Fibroblast of skin of abdomen (primary cell): ENCODE measurements at regions not wholly inside any gene's neighbourhood (a gene's known extent, or its start where the extent isn't known, plus 50 kb on each side); places are given as distances from the start of the nearest gene placed in this dataset.
"Not testable (repeated sequence)": the region's sequence is repeated elsewhere in the genome, so short reads cannot be mapped to it uniquely, and the experiment has no call there.

Experiments used
- DNase-seq: peaks from one replicate; pipeline ENCODE4 v3.0.0-alpha.2; 2013

DNA sequence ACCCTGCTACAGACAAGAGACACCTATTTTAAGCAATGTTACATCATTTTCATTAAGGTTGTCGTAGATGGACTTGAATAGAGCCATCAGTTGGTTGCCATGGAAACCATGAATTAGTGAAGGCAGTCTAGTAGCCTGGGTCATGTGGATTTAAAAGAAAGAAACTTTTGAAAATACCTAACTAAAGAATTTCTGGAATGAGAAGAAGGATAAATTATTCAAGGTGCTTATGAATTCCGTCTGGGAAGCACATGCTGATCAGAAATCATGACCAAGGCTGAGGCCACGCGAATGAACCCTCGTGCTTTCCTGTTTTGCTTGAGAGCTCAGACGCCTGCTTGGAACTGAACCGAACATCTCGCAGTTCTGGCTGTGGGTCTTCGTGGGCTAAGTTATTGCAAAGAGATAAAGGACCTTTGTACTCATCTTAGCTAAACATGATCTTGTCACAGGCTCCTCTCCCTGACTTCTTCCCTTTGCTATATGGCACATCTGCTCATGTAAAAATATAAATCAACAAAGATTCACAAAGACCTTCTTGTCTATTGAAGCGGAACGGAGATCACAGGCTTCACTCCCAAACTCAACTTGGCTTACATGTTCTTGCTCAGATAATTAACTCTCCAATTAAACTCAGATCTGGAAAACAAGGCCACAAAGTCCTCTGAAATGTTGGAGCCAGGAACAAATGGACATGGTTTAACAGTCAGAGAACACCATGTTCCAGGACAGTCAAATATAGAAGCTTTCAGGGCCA lies 140.2 kb downstream of the NUFIP1 start:
- peak; percentile 57 for DNase-seq

DNA sequence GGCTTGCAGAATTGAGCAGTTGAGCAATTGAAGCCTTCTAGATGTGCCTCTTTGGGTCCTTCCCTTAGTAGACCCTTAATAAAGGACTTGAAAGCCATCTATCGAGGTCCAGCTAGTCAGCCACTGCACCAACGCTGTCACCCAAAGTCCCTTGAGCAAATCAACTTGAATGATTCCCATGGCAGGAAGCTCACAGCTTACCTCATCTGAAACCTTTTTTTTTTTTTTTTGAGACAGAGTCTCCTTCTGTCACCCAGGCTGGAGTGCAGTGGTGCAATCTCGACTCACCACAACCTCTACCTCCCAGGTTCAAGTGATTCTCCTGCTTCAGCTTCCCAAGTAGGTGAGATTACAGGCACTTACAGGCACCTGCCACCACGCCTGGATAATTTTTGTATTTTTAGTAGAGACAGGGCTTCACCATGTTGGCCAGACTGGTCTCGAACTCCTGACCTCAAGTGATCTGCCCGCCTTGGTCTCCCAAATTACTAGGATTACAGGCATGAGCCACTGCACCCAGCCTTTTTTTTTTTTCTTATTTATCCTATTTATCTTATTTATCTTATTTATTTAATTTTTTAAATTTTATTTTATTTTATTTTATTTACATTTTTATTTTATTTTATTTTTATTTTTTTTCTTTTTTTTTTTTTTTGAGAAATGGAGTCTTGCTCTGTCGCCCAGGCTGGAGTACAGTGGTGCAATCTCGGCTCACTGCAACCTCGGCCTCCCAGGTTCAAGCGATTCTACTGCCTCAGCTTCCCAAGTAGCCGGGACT lies 143.8 kb downstream of the NUFIP1 start:
- DNase-seq, result not testable (repeated sequence)

DNA sequence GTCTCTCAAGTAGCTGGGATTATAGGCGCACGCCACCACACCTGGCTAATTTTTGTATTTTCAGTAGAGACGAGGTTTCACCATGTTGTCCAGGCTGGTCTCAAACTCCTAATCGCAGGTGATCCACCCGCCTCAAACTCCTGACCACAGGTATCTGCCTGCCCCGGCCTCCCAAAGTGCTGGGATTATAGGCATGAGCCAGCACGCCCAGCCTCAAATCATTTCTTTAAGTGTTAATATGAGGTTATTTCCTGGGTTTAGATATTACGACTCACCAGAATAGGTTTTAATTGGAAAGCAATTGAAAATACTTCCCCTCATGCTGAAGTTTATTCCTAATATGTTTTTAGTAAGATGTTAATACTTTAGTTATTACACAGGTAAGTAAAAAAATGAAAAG lies 144.5 kb downstream of the NUFIP1 start:
- DNase-seq, result no peak

DNA sequence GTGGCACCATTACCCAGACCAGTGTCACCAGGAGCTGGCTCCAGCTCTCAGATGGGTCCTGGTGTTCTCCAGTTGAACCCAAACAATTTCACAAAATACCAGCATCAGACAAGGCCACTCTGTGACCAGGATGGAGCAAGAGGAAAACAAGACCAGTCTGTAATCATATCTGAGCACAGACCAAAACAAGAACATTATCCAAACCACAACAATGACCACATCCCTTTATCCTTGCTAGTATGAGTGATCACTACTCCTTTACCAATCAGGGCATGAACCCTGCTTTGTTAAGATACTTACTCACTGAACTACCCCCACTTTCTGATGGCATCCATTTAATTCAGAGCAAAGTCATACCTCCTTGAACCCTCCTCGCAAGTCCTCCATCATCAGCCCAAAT lies 145.9 kb downstream of the NUFIP1 start:
- DNase-seq, result peak; percentile 40

- DNase-seq, result peak; percentile 44
These were observed 147.1 kb downstream of the NUFIP1 start for GRCh38 chr13:44842158-44842557.

DNA sequence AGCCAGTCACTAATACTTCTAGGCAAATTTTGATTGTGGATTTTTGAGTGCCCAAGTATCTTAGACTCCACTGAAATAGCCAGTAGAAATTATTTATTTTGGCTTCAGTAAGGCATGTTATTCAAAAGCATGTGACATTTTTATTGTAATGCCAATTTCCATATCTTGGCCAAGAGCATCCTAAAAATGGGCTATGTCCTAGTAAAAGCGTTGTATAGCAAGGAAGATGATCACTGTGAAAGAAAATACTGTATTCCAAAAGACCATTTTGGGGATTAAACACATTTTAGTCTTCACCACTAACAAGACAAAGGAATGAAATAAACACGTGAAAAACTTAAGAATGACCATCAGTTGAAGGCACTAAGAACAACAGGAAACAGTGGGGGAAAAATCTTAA lies 149.1 kb downstream of the NUFIP1 start:
- no peak for DNase-seq

DNA sequence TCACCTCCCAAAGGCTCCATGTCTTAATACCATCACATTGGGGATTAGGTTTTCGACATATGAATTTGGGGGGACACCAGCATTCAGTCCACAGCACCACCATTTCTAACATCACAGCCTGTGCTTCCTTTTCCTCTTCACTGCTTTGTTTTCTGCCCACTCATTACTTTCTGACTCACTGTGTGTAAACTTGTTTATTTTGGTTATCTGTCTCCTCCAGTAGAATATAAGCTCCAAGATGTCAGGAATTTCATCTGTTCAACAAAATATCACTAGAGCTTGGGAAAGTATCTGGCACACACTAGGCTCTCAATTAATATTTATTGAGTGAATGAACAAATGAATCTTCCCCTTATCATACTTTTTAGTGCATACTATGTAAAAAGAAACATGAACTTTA lies 152.0 kb downstream of the NUFIP1 start:
- no peak for DNase-seq

DNA sequence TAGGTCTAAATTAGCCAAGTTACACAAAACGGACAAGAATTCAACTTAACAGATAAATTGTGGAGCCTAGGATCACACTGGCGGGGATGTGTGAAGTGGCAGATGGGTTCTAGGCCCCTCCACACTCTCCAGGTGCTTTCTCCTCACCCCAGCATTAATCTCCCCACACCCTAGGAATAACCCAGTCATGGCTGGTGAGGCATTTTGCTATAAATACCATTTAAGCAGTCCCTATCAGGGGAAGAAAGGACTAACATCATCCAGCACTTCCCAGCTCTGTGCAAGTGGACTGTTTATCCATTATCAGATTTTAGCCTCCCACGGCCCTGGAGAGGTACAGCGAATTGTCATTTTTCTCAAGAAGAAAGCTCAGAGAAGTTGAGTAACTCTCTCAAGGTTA lies 154.9 kb downstream of the NUFIP1 start:
- DNase-seq, result no peak

- no peak for DNase-seq
These were observed 155.6 kb downstream of the NUFIP1 start for GRCh38 chr13:44833626-44834025.

DNA sequence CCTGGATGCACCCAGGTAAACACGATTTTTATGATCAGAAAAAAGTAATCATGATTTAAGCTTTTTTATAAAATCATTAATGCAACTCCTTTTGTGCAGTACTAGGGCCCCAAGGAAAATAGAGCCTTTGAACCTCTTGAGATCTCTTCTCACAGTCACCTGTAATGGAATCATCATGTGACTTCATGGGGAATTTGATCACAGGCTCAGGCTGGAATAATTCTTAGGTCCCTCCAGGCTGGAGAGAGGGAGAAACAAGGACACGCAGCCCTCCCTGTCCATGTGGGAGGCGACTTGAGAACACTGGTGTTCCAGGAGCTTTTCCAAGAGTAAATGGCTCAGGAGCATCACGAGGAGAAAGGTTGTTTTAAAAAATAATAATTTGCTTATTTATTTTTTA lies 156.1 kb downstream of the NUFIP1 start:
- DNase-seq, result no peak

- no peak for DNase-seq
These were observed 162.5 kb downstream of the NUFIP1 start for GRCh38 chr13:44826591-44827350.

DNA sequence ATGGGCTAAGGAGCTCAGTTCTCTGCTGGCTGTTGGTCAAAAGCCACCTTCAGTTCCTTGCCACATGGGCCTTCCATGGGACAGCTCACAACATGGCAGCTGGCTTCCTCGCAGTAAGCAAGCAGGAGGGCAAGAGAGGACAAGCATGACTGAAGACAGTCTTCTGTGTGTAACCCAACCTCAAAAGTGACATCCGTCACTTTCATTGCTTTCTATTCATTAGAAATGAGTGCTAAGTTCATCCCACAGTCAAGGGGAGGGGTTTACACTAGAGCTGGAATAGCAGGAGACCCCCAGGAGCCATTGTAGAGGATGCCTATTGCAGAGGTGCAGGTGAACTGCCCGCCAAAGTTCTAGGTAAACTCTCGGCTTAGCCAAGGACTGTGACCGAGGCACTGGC lies 163.3 kb downstream of the NUFIP1 start:
- DNase-seq, result no peak

GRCh38 chr13:44823555-44823954 lies 165.7 kb downstream of the NUFIP1 start:
- DNase-seq, result not testable (repeated sequence)

DNA sequence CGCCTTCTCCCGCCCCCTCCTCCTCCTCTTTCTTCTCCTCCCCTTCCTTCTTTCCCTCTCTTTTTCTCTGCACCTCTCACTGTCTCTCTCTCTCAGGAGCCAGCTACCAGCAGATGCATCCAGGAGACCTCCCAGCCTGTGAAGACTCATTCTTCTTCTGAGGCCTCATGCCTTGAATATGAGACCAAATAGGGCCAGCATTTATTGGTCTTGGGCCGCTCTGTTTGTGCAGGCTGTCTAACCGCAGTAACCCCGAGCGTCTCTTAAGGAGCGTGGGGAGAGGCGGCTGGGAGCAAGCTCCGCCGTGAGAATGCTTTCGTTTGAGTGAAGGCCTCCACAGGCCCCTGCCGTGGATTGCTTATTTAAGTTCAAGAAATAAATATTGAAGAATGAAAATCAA lies 167.0 kb downstream of the NUFIP1 start:
- DNase-seq, result no peak

DNA sequence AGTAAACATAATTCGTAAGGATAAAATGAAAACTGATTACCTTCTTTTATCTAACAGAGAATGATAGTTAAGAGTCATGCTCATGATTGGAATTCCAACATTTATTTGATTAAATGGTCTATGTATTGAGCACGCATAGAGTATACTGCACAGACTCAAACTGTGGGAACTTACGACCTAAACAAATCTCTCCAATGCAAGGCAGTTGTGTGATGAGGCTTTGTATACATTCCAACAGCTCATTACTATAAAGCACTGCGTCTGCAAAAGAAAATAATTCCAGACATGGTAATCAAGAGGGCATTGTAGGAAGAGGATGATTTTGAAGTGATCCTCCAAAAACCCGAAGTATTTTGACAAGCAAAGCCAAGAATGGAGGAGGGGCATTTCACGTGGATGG lies 169.5 kb downstream of the NUFIP1 start:
- peak; percentile 49 for DNase-seq

DNA sequence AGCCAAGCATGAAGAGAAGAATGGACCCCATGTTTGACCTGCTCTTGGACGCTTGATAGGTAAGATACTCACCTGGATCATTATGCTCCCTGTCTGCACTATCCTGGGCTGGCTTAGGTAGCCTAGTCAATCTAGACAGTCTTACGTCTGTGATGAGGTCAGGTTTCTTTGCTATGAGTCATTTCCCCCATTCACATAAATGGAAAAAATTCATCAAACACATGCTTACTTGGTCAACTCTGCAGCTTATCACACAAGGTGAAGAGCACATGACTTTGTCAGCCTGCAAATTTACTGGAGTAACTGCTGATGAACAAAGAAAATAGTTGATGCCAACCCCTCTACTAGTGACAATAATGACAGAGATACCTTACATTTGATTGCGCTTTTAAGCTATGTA lies 170.0 kb downstream of the NUFIP1 start:
- peak; percentile 79 for DNase-seq

DNA sequence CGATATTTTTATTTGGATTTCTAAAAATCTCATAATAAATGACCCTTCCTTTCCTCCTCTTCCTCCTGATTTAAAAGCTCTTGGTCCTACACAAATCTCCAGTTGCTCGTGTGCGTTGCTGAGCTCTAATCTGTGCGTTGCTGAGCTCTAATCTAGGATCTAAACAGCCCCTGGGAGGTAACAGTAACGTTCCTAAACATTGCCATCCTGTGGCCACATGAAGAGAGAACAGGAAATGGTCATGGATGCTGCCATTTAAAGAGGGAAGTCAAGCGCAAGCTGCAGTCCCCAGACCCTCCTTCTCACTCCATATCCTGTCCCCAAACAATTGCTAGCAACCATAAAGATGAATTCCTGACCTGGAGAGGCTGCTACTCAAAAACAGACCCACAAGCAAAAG lies 170.8 kb downstream of the NUFIP1 start:
- DNase-seq, result peak; percentile 56

DNA sequence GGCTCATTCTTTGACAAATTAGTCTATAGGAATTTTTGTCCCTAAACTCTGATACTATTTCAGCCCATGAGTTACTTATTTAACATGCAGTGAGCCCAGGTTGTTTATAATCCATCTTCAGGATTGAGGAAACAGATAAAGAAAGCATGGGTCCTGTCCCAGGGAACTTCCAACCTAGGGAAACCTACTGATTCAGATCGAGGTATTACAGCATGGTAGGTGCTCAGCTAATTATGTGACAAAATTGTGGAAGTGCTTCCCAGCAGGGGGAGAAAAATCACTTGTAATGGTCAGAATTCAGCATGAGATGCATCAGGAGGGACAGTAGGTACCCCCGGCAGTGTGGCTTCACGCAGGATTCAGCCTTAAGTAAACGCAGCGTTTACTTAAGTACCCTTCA lies 171.3 kb downstream of the NUFIP1 start:
- no peak for DNase-seq

- DNase-seq, result peak; percentile 52
These were observed 172.1 kb downstream of the NUFIP1 start for GRCh38 chr13:44817131-44817671.

GRCh38 chr13:44816701-44817100 lies 172.6 kb downstream of the NUFIP1 start:
- DNase-seq, result no peak

- peak; percentile 99 for DNase-seq
These were observed 173.6 kb downstream of the NUFIP1 start for GRCh38 chr13:44815623-44816022.

- peak; percentile 28 for DNase-seq
These were observed 174.4 kb downstream of the NUFIP1 start for GRCh38 chr13:44814836-44815235.

DNA sequence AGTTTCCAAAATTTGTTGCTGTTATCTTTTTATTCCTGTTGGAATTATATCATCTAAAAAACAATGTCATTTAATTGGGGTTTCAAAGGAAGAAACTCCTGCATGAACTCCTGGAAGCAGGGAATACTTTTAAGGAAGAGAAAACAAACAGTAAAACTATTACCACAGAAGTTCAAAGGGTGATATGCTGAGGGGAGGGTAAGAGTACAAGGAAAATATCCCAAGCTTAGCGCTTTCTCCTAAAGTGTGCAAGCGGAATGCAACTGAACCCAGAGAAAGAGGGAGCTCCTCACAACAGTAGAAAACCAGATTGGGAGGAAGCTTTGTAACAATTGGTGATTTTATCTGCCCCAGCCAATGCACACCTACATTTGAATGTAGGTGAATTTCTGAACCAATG lies 175.1 kb downstream of the NUFIP1 start:
- no peak for DNase-seq
